GM12865 (cell line): ENCODE measurements at regions not wholly inside any gene's neighbourhood (a gene's known extent, or its start where the extent isn't known, plus 50 kb on each side); places are given as distances from the start of the nearest gene placed in this dataset.
"Not testable (repeated sequence)": the region's sequence is repeated elsewhere in the genome, so short reads cannot be mapped to it uniquely, and the experiment has no call there.

Experiments used
- DNase-seq: peaks from one replicate; pipeline ENCODE4 v3.0.0; 2010; ENCODE audit warnings: low read depth
- H3K4me3 ChIP-seq: 2 replicates; pipeline ENCODE4 v1.5.1; 2011; ENCODE audit warnings: mild to moderate bottlenecking, low read depth, low read length, control low read depth
- CTCF ChIP-seq: IDR thresholded peaks from 2 replicates; pipeline ENCODE4 v1.5.1; 2011; ENCODE audit warnings: low read length, control low read depth, low read depth, inconsistent platforms; ENCODE audit not compliant: insufficient read depth; ENCODE audit errors: missing control alignments

- DNase-seq, H3K4me3 ChIP-seq: not testable (repeated sequence)
Measured at GRCh38 chr15:20473465-20473864, 68.1 kb downstream of the GOLGA6L6 start.

- H3K4me3 ChIP-seq, DNase-seq: not testable (repeated sequence)
Measured at GRCh38 chr15:20472983-20473382, 68.6 kb downstream of the GOLGA6L6 start.

DNA sequence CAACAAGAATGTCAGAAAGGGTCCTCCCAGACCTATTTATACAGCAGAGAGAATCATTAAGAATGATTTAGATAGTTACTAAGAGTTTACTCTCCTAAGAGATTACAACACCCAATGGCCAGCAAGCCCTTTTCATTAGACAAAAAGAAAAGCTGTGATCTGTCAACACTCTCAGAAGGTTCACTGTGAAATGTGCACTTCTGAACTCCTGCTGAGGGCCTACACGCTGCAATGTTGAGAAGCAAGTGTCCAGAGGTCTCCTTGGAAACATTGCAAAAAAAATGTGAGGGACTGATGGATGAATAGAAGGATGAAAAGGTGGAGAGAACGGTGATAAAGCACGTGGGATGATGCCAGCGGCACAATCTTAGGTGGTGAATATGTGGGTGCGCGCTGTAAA lies 70.8 kb downstream of the GOLGA6L6 start:
- not testable (repeated sequence) for H3K4me3 ChIP-seq, DNase-seq

GRCh38 chr15:20441138-20441537 lies 100.5 kb downstream of the GOLGA6L6 start:
- not testable (repeated sequence) for DNase-seq, H3K4me3 ChIP-seq

DNA sequence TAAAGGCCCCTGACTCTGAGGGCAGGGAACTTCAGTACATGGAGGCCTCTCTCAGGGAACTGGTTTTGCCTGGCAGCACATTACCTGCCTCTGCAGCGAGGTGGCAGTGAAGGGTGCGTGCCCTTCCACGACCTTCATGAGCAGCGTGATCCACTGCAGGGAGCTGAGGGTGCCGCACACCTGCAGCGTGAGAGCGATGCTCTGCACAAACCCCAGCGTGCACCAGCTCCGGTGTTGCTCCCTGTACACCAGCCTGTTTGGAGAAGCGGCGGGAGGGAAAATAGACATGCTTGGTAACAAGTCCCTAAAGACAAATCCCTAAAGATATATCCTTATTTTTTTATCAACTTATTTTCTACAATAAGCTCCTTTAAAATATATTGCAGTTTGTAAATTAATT lies 101.2 kb downstream of the GOLGA6L6 start:
- not testable (repeated sequence) for DNase-seq, H3K4me3 ChIP-seq

- not testable (repeated sequence) for H3K4me3 ChIP-seq, DNase-seq
Measured at GRCh38 chr15:20439111-20439510, 102.5 kb downstream of the GOLGA6L6 start.

GRCh38 chr15:20438255-20438654 lies 103.3 kb downstream of the GOLGA6L6 start:
- DNase-seq, H3K4me3 ChIP-seq: not testable (repeated sequence)

GRCh38 chr15:20433468-20433867 lies 108.1 kb downstream of the GOLGA6L6 start:
- H3K4me3 ChIP-seq, DNase-seq: not testable (repeated sequence)

DNA sequence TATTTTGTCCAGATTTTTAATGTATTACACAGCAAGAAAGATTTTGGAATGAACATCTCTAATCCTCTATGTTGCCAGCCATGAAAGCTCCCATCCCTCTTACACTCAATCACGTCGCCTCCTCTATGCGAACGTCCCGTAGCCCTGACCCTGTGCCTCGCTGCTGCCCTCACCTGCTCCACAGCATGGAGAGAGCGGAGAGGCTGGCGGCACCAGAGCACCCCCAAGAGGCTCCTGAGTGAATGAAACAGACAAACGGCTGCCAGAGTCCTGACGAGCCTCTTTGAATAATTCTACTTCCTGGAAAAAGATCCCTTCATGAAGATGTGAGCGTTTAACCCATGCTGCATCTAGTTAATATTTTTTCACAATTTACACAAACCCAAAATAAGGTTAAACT lies 111.1 kb downstream of the GOLGA6L6 start:
- DNase-seq, H3K4me3 ChIP-seq: not testable (repeated sequence)

- not testable (repeated sequence) for DNase-seq, H3K4me3 ChIP-seq
Measured at GRCh38 chr15:20420710-20421109, 120.9 kb downstream of the GOLGA6L6 start.

DNA sequence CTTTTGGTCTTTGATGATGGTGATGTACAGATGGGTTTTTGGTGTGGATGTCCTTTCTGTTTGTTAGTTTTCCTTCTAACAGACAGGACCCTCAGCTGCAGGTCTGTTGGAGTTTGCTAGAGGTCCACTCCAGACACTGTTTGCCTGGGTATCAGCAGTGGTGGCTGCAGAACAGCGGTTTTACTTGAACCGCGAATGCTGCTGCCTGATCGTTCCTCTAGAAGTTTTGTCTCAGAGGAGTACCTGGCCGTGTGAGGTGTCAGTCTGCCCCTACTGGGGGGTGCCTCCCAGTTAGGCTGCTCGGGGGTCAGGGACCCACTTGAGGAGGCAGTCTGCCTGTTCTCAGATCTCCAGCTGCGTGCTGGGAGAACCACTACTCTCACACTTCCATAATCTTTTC lies 125.0 kb downstream of the GOLGA6L6 start:
- not testable (repeated sequence) for DNase-seq, H3K4me3 ChIP-seq

DNA sequence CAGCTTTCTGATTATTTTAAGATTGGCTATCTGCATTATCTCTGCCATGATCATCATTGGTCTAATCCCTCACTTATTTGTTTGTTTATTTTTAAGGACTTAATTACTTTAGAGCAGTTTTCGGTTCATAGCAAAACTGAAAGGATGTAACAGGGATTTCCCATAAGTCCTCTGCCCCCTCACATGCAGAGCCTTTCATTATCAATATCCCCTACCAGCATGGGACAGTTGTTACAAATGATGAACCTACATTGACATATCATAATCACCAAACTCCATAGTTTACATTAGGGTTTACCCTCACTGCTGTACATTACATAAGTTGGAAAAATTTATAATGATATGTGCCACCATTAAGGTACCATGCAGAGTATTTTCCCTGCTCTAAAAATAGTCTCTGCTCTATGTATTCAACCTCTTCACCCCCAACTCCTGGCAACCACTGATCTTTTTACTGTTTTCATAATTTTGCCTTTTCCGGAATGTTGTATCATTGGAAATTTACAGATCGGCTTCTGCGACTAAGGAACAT lies 131.9 kb downstream of the GOLGA6L6 start:
- H3K4me3 ChIP-seq, DNase-seq: not testable (repeated sequence)

GRCh38 chr15:20409247-20409646 lies 132.4 kb downstream of the GOLGA6L6 start:
- no peak for DNase-seq
- no peak for TF ChIP-seq CTCF

GRCh38 chr15:20407553-20407952 lies 134.0 kb downstream of the GOLGA6L6 start:
- no peak for DNase-seq

More at GRCh38 chr15:20409247-20409646, 132.4 kb downstream of the GOLGA6L6 start:
- no peak overlapping the region for H3K4me3 ChIP-seq

DNA sequence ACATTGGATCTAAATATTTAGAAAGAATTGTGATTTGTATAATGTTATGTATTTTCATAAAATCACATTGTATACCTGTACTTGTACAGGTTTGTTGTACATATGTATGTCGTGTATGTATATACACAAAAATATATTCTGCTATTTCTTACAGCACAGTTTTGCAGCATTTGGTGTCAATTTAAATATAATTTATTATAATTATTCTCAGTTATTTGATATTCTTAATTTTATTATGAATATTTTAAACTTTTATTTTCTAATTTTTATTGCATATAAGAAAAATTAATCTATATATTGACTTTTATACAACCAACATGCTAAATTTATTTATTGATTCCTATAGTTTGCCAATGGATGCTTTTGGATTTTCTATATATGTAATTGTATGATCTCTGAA lies 137.0 kb downstream of the GOLGA6L6 start:
- H3K4me3 ChIP-seq, DNase-seq: not testable (repeated sequence)

More at GRCh38 chr15:20407553-20407952, 134.0 kb downstream of the GOLGA6L6 start:
- no peak overlapping the region for H3K4me3 ChIP-seq
- no peak for TF ChIP-seq CTCF

DNA sequence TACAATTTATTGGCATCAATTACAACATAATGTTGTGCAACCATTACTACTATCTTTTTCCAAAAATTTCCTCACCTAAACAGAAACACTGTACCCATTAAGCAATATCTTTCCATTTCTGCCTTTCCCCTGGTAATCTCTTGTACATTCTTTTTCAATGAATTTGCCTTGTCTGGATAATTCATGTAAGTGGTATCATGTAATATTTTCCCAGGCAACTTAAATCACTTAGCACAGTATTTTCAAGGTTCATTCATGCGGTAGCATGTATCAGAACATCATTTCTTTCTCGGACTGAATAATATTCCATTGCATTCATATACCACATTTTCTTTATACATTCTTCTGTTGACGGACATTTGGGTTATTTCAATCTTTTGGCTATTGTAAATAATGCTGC lies 139.0 kb downstream of the GOLGA6L6 start:
- H3K4me3 ChIP-seq, DNase-seq: not testable (repeated sequence)

- not testable (repeated sequence) for DNase-seq, H3K4me3 ChIP-seq
Measured at GRCh38 chr15:20401058-20401457, 140.5 kb downstream of the GOLGA6L6 start.

GRCh38 chr15:20398680-20399079 lies 142.9 kb downstream of the GOLGA6L6 start:
- H3K4me3 ChIP-seq, DNase-seq: not testable (repeated sequence)
